Astrocyte (in vitro differentiated cells and primary cell): ENCODE measurements at regions not wholly inside any gene's neighbourhood (a gene's known extent, or its start where the extent isn't known, plus 50 kb on each side); places are given as distances from the start of the nearest gene placed in this dataset.

Experiments
- EZH2 ChIP-seq: IDR thresholded peaks from 2 replicates; pipeline ENCODE4 v1.6.1; 2012; ENCODE audit warnings: mild to moderate bottlenecking, low read length, inconsistent platforms; ENCODE audit not compliant: insufficient read depth
- TF ChIP-seq, protein P1 (sequence below): IDR thresholded peaks from 2 replicates; pipeline ENCODE4 v1.5.1; 2011; ENCODE audit warnings: low read depth, mild to moderate bottlenecking, inconsistent platforms, low read length, moderate library complexity; ENCODE audit not compliant: insufficient read depth

DNA sequence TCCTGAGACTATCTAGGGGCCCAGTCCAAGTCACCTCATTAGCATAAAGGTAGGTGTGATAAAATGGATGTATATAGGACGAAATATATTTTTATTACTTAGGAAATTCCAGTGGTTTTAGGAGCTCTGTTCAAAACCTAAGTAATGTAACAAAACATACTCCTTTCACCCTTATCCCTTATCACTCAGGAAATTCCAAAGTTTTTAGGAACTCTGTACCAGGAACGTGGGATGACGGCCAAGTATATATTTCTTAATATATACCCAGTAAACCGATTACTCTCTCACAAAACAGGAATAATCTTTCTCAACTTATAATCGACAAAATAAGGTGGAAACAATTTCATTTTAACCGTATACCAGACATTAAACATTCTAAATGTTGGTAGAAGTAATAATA lies 195.7 kb downstream of the ZPLD1 start:
- TF ChIP-seq, protein P1, sequence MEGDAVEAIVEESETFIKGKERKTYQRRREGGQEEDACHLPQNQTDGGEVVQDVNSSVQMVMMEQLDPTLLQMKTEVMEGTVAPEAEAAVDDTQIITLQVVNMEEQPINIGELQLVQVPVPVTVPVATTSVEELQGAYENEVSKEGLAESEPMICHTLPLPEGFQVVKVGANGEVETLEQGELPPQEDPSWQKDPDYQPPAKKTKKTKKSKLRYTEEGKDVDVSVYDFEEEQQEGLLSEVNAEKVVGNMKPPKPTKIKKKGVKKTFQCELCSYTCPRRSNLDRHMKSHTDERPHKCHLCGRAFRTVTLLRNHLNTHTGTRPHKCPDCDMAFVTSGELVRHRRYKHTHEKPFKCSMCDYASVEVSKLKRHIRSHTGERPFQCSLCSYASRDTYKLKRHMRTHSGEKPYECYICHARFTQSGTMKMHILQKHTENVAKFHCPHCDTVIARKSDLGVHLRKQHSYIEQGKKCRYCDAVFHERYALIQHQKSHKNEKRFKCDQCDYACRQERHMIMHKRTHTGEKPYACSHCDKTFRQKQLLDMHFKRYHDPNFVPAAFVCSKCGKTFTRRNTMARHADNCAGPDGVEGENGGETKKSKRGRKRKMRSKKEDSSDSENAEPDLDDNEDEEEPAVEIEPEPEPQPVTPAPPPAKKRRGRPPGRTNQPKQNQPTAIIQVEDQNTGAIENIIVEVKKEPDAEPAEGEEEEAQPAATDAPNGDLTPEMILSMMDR: no peak
- no peak for TF ChIP-seq EZH2
